CD4-positive, alpha-beta T cell treated with Interleukin-17A for 4 hours (primary cell): ENCODE measurements at regions not wholly inside any gene's neighbourhood (a gene's known extent, or its start where the extent isn't known, plus 50 kb on each side); places are given as distances from the start of the nearest gene placed in this dataset.
"Not testable (repeated sequence)": the region's sequence is repeated elsewhere in the genome, so short reads cannot be mapped to it uniquely, and the experiment has no call there.

ENCODE experiments used
- DNase-seq: peaks from one replicate; pipeline ENCODE4 v3.0.0-alpha.2; 2020; ENCODE audit warnings: mixed read lengths

DNA sequence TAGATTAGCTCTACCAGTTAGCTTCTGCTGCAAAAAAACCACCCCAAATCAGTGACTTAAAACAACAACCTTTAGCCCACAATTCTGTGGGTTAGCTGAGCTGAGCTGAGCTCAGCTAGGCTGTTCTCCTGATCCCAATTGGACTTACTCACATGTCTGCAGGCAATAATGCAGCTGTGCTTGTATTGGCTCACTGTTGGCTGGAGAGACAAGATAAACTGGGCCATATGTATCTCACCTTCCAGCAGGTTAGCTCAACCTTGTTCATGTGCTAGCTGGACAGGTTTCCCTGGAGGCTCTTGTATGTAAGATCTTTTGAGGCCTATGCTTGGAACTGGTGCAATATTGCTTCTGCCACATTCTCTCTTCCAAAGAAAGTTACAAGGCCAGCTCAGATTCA, 261.5 kb upstream of the ADGRL3 start:
- DNase-seq = no peak

DNA sequence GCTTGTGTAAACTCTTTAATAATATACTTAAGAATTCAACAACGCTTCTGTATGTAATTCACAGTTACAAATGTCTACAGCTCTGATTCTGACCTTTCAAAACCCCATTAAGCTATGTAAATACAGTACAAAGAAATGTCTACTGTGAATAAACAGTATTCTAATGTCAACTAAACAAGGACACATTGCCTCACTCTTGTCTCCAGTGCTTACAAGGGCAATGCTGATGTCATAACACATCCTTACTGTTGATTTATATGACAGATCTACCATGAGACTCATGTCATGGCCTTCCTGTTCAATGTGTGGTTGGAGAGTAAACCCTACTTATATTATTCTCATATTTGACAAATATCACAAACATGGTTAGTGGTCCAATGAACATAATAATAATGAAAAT, 256.1 kb upstream of the ADGRL3 start:
- no peak for DNase-seq

DNA sequence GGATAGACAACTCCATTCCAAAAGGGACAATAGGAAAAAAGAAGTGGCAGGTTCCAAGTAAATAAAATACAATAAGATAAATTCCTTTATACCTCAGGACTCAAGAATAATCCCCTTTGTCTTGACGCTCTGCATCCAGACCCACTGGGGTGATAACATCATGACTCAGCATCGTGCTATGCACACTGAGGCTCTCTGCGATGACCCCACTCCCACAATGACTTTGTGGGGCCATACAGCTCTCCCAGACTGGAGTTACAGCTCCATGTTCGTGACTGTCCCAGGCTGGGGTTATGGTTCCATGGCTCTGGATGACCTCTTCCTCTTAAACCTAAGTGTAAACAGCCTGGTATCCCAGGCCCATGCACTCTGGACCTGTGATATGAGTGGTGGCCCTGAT, 254.5 kb upstream of the ADGRL3 start:
- no peak for DNase-seq

DNA sequence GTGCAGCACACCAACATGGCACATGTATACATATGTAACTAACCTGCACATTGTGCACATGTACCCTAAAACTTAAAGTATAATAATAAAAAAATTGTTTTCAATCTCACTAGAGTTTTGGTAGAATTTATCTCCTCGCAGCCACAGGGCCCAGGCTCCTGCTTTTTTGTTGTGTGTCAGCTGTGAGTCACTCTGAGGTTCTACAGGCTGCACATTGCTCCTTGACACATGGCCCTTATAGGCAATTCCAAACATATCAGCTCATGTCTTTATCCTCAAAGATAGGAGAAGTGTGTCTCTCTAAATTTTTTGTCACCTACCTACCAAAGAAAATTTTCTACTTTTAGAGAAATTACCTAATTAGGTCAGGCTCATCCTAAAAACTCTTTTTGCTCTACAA, 252.1 kb upstream of the ADGRL3 start:
- no peak for DNase-seq

DNA sequence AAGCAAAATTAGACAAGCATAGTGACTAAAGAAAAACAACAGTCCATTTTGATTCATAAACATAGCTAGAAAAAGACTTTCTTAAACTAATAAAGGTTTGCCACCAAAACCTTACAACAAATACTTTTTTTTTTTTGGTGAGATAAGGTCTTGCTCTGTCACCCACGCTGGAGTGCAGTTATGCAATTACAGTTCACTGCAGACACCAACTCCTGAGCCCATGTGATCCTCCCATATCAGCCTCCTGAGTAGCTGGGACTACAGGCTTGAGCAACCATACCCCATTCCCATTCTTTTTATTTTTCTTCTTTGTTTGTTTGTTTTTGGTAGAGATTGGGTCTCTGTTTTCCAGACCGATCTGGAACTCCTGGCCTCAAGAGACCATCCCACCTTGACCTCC, 247.2 kb upstream of the ADGRL3 start:
- no peak for DNase-seq

DNA sequence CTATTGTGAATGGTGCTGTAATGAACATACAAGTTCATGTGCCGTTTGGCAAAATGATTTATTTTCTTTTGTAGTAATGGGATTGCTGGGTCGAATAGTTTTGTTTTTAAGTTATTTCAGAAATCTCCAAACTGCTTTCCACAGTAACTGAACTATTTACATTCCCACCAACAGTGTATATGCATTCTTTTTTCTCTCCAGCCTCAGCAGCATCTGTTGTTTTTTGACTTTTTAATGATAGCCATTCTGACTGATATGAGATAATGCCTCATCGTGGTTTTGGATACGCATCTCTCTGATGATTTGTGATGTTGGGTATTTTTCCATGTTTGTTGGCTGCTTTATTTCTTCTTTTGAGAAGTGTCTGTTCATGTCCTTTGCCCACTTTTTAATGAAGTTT, 246.3 kb upstream of the ADGRL3 start:
- DNase-seq = no peak

DNA sequence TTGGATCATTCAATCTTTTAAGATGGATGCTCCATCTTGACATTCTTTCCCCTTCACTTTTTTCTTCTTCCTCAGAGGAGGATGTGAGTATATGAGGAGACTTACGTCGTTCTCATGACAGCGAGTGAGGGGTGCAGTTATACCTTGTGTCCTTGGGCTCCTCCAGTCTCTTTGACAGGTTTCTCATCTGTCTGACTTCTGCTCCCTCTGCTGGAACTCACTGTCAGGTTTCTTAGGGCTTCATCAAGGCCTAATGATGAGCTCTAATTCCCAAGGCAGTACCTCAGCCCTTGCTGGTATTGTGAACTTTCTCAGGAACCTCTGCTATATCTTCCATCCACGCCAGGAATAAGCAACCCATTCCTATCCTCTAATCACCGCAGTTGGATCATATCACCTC, 237.8 kb upstream of the ADGRL3 start:
- no peak for DNase-seq

DNA sequence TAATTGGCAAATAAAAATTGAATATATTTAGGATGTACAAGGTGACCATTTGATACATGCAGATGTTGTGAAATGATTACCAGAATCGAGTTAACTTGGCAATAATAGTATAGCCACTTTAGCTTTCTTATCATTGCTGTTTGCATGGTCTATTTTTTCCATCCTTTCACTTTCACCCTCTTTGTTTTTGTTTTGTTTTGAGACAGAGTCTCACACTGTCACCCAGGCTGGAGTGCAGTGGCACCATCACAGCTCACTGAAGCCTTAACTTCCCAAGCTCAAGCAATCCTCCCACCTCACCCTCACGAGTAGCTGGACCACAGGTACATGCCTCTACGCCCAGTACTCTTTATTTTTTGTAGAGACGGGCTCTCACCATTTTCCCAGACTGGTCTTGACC, 218.6 kb upstream of the ADGRL3 start:
- DNase-seq = no peak

DNA sequence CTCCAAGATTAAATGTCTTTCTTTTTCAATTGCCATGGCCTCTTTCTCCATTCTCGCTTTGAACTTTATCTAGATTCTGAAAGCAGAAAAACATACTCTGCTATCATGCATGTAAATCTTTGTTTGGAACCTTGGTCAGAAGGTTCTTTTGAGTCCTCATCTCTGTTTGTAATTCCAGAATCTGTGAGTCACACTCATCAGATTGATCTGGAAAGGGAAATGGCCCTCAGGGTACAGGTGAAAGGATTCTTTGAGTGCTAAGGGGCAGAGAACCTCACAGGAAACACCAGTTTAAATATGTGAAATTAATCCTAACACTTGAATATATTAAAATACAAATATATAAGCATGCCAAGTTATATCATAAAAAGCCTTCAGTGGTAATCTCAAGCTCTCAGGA, 211.0 kb upstream of the ADGRL3 start:
- DNase-seq = no peak

DNA sequence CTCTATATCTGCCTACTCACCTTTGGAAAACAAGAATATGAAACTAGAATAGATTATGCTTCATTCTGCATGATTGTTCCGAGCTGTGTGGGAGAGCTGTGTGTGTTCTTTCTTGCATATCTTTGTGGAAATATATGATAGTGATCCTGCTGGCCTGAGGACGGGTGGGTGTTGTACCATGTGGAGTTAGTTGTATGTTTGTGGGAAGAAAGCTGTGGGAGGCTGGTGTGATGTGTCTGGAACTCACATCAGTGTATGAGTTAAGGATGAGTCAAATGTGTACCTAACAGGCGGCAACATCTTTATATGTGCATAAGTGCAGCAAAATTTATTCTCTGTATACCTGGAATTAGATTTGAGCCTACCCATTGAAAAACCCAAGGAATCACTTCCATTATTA, 208.1 kb upstream of the ADGRL3 start:
- no peak for DNase-seq

DNA sequence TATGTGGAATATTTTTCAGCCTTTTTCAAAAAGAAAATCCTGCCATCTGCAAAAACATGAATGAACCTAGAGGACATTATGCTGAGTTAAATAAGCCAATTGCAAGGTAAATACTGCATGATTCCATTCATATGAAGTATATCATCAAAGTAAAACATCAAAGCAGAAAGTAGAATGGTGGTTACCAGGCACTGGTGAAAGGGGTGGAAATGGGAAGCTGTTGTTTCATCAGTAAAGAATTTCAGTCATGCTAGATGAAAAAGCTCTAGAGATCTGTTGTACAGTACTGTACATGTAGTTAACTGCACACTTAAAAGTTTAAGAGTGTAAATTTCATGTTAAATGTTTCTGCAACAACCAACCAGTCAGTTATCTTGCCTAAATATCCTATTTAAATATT, 196.8 kb upstream of the ADGRL3 start:
- no peak for DNase-seq

DNA sequence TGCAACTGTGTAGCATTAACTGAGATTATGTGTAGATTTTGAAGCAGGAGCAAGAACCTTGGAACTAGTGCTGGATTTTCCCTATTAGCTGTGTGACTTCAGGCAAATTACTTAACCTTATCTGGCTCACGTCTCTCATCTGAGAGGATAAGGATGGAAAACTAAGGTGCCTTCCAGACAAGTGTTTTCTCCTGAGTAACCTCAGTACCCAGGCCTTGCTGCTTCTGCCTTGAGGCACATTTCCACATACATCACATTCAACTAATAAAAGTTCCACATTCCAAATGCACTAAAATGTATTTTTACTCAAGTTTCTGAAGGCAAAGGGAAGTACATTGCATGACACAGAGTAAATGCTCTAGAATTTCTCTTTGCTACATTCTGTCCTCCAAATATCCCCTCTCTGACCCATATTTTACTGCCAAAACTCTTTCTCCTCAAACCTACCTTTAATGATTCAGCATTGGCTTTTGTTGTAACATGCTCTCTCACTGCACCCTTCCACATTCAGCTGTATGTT, 195.4 kb upstream of the ADGRL3 start:
- no peak for DNase-seq

DNA sequence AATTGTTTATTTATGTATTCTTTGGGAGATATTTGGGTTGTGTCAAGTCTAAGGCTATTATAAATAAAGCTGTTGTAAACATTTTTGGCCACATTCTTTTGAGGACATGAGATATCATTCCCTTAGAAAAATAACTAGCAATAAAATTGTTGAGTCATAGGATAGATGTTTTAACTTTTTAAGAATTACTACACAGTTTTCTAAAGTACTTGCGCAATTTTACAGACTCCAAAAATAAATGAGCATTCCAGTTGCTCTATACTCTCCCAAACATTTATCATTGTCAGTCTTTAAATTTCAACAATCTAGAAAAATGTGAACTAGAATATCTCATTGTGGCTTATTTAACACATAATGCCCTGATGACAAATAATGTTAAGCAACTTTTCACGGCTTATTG, 189.1 kb upstream of the ADGRL3 start:
- no peak for DNase-seq

DNA sequence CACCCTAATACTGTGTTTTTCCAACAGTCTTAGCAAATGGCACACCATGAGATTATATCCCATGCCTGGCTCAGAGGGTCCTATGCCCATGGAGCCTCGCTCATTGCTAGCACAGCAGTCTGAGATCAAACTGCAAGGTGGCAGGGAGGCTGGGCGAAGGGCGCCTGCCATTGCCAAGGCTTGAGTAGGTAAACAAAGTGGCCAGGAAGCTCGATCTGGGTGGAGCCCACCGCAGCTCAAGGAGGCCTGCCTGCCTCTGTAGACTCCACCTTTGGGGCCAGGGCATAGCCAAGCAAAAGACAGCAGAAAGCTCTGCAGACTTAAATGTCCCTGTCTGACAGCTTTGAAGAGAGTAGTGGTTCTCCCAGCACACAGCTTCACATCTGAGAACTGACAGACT, 188.2 kb upstream of the ADGRL3 start:
- DNase-seq = not testable (repeated sequence)

DNA sequence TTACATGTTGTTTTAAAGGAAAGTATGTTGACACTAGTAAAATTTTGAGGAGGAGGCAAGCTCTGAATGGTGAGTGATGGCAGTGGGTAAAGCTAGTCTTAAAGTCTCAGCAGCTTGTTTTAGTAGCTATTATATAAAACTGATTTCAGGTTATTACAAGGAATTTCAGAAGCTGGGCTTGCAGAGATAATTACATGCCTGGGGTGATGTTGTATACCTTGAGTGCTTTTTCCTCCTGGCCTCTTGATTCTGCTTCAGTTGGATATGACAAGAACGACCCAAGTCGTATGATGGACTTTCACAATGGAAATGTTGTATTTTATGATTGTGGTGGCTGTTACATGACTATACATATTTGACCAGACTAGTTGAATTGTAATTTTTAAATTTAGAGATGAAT, 175.5 kb upstream of the ADGRL3 start:
- no peak for DNase-seq

DNA sequence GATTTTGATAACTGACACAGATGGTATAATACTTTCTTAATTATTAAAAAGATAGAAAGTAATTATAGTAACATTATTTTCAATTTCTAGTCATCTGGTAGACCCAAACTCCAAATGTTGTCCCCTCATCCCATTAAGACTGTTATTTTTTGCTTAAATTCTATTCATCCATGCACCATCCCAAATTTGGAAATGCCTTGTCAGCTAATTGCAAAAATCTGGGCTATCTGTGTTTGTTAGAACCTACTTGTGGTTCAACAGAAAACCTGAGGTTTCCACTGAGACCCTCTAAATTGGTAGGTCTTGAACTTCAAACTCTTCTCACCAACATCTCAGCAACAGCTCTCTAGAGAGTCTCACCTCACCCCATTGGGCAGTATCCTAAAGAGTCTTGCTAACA, 172.2 kb upstream of the ADGRL3 start:
- DNase-seq = no peak

DNA sequence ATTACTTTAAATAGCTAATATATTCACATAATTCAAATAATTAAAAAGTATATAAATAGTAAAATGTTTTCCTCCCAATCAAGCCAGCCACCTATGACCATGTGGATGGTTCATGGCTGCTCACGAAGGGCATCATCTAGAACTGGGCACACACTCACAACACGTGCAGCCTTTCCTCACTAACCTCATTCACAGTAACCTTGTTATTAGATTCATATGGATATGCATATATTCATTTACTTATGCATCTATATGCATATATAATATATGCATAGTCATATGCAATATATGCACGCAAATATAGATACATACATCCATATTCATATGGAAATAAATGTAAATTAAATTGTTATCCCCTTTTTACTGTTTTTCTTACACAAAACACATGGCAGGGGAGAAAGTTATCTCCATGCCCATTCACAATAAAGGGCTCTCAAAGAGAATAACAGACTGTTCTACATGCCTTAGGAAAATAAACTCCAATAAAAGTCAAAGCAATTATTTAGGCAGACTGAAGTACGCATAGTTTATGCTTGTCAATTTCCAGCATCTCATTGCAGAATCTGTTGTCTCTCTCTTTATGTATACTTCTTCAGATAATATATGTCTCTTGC, 163.9 kb upstream of the ADGRL3 start:
- DNase-seq = no peak

DNA sequence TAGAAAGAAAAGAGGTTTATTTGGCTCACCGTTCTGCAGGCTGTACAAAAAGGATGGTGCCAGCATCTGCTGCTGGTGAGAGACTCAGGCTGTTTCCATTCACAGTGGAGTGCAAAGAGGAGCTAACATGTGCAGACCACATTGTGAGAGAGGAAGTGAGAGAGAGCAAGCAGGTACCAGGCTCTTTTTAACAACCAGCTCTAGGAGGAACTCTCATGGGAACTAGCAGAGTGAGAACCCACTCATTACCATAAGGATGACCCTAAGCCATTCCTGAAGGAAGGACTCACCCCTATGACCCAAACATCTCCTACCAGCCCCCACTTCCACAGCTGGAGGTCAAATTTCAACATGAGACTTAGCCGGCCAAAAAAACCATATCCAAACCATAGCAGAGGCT, 158.6 kb upstream of the ADGRL3 start:
- no peak for DNase-seq

DNA sequence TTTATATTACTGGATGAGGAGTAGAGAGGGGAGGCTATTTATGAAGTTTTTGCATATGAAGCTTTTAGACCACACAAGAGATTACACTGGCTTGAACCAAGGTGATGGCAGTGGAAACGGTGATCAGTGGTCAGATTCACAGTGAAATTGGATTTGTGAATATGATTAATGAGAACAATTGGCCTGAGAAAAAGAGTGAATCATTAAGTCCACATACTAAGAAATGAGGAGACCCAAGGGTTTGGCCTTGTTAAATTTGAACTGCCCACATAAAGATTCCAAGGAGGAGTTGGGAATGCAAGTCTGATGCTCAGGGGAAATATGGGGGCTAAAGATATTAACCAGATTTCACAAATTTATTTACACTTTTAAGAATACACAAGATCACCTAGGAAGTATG, 155.3 kb upstream of the ADGRL3 start:
- no peak for DNase-seq

DNA sequence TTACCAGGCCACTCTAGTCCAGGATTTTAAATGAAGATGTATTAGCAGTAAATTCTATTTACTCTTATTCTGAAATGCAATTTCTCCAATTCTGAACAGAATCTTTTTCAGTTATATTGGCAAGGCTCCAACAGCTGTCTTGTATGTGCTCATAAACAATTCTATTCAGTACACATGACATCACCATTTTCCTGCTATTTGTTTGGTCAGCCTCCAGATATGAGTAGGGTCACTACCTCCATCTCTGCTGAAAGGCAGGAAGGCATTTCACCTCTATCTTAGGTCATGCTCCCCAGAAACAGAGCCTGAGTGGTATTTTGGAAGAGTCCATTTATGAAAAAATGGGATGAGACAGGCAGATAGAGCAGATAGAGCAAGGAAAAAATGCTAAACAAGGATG, 151.1 kb upstream of the ADGRL3 start:
- no peak for DNase-seq

DNA sequence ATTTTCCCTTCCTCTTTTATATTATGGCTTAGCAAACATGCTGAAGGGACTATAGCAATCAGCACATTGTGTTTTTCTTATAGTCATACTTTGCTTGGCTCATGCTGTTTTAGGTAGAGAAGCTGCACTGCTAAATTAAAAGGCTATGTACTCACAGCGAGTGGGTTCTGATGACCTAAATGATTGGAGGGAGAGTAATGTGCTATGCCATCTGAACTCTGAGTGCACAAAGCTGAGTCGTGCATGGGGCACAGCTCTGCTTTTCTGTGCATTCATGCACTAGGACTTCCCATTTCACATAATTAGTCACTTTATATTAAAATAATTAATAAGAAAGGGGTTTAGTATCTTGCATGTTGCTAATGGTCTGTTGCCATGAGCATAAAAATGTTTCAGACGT, 132.7 kb upstream of the ADGRL3 start:
- no peak for DNase-seq

DNA sequence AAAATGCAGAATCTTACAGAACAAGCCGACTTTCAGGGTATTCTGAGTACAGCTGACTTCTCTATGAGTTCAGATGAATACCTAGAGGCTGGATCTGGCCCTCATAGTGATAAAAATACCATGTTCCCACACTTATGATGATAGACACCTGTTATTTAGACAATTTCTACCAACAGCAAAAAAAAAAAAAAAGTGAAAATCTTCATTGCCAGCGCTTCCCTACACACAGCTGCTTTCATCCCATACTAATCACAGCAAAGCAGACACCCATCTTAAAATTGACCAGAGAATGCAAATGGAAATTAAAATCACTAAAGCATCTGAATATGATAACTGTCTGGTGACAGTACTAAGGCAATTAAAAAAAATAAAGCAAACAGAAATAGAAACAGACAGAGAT, 132.1 kb upstream of the ADGRL3 start:
- no peak for DNase-seq

DNA sequence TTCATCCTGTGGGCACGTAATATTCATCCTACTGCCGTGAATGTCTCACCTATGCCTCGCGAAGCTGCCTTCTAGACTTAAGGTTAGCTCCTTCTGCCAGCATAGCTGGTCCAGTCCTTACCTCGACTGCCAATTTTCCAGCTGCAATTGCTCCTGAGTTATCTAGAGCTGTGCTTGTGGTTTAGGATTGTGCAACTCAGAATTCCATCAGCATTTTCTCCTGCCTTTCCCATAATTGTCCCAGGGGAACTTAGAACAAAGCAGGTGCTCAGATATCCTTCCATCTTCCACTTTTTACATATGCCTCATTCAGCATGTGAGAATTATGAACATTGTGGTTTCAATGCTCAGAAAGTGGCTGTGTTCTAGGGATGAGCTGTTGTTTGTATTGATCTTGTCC, 131.4 kb upstream of the ADGRL3 start:
- no peak for DNase-seq

DNA sequence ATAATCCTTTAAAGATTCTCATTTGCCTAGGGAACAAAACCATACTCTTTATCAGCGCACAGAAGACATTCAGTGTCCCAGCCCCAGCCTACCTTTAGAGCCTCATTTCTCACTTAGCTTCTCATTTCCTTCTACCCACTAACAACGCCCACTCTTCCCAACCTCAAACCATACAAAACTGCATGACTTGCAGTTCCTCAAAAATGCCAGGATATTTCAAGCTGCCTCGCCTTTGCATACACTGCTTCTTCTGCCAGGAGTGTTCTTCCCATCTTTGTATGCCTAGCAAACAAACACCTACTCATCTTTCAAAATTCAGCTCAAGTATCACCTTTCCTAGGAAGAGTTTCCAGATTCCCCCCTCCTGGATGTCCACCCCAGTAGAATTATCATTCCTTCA, 129.9 kb upstream of the ADGRL3 start:
- DNase-seq = no peak

DNA sequence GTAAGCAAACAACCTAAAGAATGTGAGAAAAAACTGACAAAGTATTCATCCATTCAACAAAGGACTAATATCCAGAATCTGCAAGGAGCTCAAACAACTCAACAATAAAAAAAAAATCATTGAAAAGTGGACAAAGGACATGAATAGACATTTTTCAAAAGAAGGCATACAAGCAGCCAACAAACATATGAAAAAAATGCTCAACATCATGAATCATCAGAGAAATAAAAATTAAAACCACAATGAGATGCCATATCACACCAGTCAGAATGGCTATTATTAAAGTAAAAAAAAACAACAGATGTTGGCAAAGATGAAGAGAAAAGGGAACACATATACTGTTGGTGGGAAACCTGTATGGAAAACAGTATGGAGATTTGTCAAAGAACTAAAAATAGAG, 120.7 kb upstream of the ADGRL3 start:
- no peak for DNase-seq

DNA sequence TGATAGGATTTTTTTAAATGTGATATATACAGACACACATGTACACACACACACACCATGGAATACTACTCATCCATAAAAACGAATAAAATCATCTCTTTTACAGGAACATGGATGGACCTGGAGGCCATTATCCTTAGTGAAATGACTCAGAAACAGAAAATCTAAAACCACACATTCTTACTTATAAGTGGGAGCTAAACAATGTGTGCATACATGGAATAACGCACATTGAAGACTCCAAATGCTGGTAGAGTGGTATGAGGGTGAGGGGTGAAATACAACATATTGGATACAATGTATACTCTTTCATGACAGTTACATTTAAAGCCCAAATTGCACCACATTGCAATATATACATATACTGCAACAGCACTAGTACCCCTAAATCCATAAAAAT, 120.2 kb upstream of the ADGRL3 start:
- DNase-seq = no peak
